Urothelium cell line (cell line): ENCODE measurements at regions not wholly inside any gene's neighbourhood (a gene's known extent, or its start where the extent isn't known, plus 50 kb on each side); places are given as distances from the start of the nearest gene placed in this dataset.

Experiments
- DNase-seq: peaks from one replicate; pipeline ENCODE4 v3.0.0; 2011; ENCODE audit warnings: low spot score, mixed read lengths
- FAIRE-seq: peaks from 2 replicates; lab custom pipeline; 2011; peaks lifted over from hg19 to GRCh38; lab: Jason Lieb, UNC

GRCh38 chr13:106143930-106144709, 391.3 kb downstream of the EFNB2 start:
- FAIRE-seq: no peak
- DNase-seq: no peak

- DNase-seq (no peak), FAIRE-seq (no peak)
Observed at GRCh38 chr13:106143392-106143791, 392.1 kb downstream of the EFNB2 start.

GRCh38 chr13:106140476-106140875, 395.0 kb downstream of the EFNB2 start:
- no peak for FAIRE-seq
- DNase-seq: no peak

GRCh38 chr13:106139942-106140341, 395.5 kb downstream of the EFNB2 start:
- FAIRE-seq (no peak), DNase-seq (no peak)

GRCh38 chr13:106139377-106139776, 396.1 kb downstream of the EFNB2 start:
- DNase-seq (no peak), FAIRE-seq (no peak)

- FAIRE-seq: no peak
- no peak for DNase-seq
Observed at GRCh38 chr13:106138620-106139019, 396.8 kb downstream of the EFNB2 start.

- DNase-seq (no peak), FAIRE-seq (no peak)
Observed at GRCh38 chr13:106133025-106133424, 402.4 kb downstream of the EFNB2 start.

- FAIRE-seq (no peak), DNase-seq (no peak)
Observed at GRCh38 chr13:106132216-106132615, 403.2 kb downstream of the EFNB2 start.

- FAIRE-seq: no peak
- DNase-seq: no peak
Observed at GRCh38 chr13:106129993-106130392, 405.5 kb downstream of the EFNB2 start.

GRCh38 chr13:106129273-106129672, 406.2 kb downstream of the EFNB2 start:
- DNase-seq (no peak), FAIRE-seq (no peak)

- FAIRE-seq: no peak
- no peak for DNase-seq
Observed at GRCh38 chr13:106122234-106122633, 413.2 kb downstream of the EFNB2 start.

- no peak for FAIRE-seq
- no peak for DNase-seq
Observed at GRCh38 chr13:106121173-106121754, 414.2 kb downstream of the EFNB2 start.

GRCh38 chr13:106118996-106119395, 416.5 kb downstream of the EFNB2 start:
- FAIRE-seq (no peak), DNase-seq (no peak)

GRCh38 chr13:106118050-106118449, 417.4 kb downstream of the EFNB2 start:
- FAIRE-seq (no peak), DNase-seq (no peak)

- FAIRE-seq (no peak), DNase-seq (no peak)
Observed at GRCh38 chr13:106117640-106118039, 417.8 kb downstream of the EFNB2 start.

- FAIRE-seq (no peak), DNase-seq (no peak)
Observed at GRCh38 chr13:106117035-106117434, 418.4 kb downstream of the EFNB2 start.

- DNase-seq (no peak), FAIRE-seq (no peak)
Observed at GRCh38 chr13:106115081-106115480, 420.4 kb downstream of the EFNB2 start.

- DNase-seq: no peak
- FAIRE-seq: no peak
Observed at GRCh38 chr13:106113796-106114195, 421.7 kb downstream of the EFNB2 start.

- DNase-seq (no peak), FAIRE-seq (no peak)
Observed at GRCh38 chr13:106112191-106112590, 423.3 kb downstream of the EFNB2 start.

- DNase-seq (no peak), FAIRE-seq (no peak)
Observed at GRCh38 chr13:106110241-106110855, 425.1 kb downstream of the EFNB2 start.

GRCh38 chr13:106109391-106109791, 426.1 kb downstream of the EFNB2 start:
- FAIRE-seq (no peak), DNase-seq (no peak)

- no peak for DNase-seq
- no peak for FAIRE-seq
Observed at GRCh38 chr13:106108346-106108745, 427.1 kb downstream of the EFNB2 start.
